ENCODE measurements at regions not wholly inside any gene's neighbourhood (a gene's known extent, or its start where the extent isn't known, plus 50 kb on each side); places are given as distances from the start of the nearest gene placed in this dataset.

DNA sequence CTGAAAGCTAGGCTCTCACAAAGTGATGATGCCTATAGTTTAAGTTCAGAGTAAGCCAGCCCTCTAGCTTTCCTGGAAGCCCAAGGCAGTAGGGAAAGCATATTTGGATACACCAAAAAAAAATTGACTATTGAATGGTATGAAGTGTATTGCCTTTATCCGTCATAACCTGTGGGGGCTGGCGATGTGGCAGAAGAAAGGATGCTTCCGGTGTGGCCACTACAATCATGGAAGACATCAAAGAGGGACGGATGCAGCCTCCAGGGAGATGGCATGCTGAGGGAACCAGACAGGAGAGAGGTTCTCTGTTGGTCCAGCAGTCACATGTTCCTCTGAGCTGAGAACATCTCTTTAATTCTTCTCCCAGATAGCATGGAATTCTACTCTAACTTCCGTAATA lies 170.3 kb downstream of the TMEM18 start:
- no peak overlapping the region for H3K4me3 Mint-ChIP-seq
- H3K27me3 Mint-ChIP-seq (ENCODE audit: low read depth), result no peaks in the 10 kb centered on the region
- peaks cover 4% of the 10 kb centered on the region for H3K9me3 Mint-ChIP-seq
- H3K36me3 Mint-ChIP-seq (ENCODE audit: low read depth), result no peaks in the 10 kb centered on the region
- H3K27ac Mint-ChIP-seq, result peak overlapping the region in 2 of 3 experiments; percentile 76 to 95
- TF ChIP-seq, protein P1, sequence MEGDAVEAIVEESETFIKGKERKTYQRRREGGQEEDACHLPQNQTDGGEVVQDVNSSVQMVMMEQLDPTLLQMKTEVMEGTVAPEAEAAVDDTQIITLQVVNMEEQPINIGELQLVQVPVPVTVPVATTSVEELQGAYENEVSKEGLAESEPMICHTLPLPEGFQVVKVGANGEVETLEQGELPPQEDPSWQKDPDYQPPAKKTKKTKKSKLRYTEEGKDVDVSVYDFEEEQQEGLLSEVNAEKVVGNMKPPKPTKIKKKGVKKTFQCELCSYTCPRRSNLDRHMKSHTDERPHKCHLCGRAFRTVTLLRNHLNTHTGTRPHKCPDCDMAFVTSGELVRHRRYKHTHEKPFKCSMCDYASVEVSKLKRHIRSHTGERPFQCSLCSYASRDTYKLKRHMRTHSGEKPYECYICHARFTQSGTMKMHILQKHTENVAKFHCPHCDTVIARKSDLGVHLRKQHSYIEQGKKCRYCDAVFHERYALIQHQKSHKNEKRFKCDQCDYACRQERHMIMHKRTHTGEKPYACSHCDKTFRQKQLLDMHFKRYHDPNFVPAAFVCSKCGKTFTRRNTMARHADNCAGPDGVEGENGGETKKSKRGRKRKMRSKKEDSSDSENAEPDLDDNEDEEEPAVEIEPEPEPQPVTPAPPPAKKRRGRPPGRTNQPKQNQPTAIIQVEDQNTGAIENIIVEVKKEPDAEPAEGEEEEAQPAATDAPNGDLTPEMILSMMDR (IDR thresholded peaks at IDR 0.05; ENCODE audit: unreplicated experiment in 3 of 3), result no peak
- peaks cover 17% of the 10 kb centered on the region for H3K4me1 Mint-ChIP-seq

DNA sequence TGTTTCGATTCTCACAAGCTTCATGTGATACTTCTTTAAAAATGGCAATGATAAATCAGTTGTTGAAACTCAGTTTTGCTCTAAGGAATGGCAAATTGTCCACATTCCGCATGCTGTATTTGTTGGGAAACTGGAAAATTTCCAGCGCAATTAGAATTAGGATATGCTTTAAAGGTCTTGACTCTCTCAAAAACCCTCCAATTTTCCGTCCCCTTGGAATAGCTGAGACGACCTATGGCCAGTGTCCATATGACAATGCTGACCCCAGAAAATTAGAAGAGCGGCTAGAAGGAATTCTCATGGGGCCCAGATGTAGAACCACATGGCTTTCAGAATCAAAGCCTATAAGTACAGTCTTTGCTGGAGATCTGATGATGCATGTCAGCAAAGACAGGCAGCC lies 170.8 kb downstream of the TMEM18 start:
- peak overlapping the region; percentile 24 to 95 (median 76) for H3K27ac Mint-ChIP-seq
- no peaks in the 10 kb centered on the region for H3K36me3 Mint-ChIP-seq (ENCODE audit: low read depth)
- TF ChIP-seq, protein P1 (IDR thresholded peaks at IDR 0.05; ENCODE audit: unreplicated experiment in 3 of 3), result no peak
- H3K27me3 Mint-ChIP-seq (ENCODE audit: low read depth), result peaks cover under 1% of the 10 kb centered on the region
- H3K4me3 Mint-ChIP-seq, result no peak overlapping the region
- peaks cover 4% of the 10 kb centered on the region for H3K9me3 Mint-ChIP-seq
- peaks cover 17% of the 10 kb centered on the region for H3K4me1 Mint-ChIP-seq

DNA sequence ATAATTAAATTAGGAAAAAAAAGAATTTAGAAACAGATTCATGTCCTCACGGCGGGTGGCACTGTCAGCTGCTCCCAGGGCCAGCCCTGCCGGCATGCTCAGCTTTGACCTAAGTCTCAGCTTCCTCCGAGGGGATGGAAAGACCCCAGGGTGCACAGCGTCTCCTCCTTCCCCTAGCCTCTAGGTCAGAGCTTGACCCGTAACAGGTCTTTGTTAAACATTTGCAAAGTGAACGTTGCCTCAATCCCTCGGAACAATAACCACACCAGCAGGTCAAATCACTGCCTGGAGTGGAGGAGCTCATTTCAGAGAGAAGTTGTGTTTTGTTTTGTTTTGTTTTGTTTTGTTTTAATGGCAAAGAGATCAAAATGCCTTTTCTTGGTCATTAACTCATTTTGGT lies 171.3 kb downstream of the TMEM18 start:
- H3K4me1 Mint-ChIP-seq, result peaks cover 17% of the 10 kb centered on the region
- TF ChIP-seq, protein P1 (IDR thresholded peaks at IDR 0.05; ENCODE audit: unreplicated experiment in 3 of 3), result no peak
- no peaks in the 10 kb centered on the region for H3K36me3 Mint-ChIP-seq (ENCODE audit: low read depth)
- H3K4me3 Mint-ChIP-seq, result no peak overlapping the region
- peaks cover 4% of the 10 kb centered on the region for H3K9me3 Mint-ChIP-seq
- peak overlapping the region; percentile 24 to 95 (median 76) for H3K27ac Mint-ChIP-seq
- peaks cover 5% of the 10 kb centered on the region for H3K27me3 Mint-ChIP-seq (ENCODE audit: low read depth)

DNA sequence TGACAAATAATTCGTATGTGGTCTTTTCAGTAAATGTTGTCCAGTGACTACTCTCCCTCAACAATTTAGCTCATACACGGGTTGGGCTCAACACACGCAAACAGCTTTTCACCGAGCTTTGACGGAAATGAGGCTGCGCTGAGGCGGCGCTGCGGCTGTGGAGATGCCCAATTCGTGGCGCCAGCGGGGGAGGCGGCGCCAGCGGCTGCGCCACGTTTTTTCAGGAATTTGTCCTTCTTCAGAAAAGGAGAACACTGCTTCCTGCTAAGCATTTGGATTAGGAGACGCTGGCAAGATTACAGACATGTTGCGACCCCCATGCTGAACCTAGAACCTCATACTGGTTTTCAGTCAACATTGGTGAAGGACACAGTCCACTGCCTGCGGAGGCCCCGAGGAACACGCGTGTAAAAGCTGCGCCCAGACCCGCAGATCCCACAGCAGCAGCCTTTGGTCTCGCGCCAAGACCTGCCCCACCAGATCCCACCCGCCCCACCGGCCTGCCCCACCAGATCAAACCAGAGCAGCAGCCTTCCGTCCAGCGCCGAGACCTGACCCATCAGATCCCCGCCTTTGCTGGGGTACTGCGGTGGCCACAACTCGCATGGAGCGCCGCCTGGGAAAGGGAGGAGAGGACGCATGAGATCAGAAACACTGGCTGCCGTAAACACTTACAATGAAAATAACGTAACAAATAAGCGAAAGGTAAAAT lies 173.8 kb downstream of the TMEM18 start:
- H3K27ac Mint-ChIP-seq, result no peak overlapping the region
- H3K27me3 Mint-ChIP-seq (ENCODE audit: low read depth), result peaks cover 14% of the 10 kb centered on the region
- H3K4me1 Mint-ChIP-seq, result peaks cover 17% of the 10 kb centered on the region
- no peaks in the 10 kb centered on the region for H3K36me3 Mint-ChIP-seq (ENCODE audit: low read depth)
- no peaks in the 10 kb centered on the region for H3K9me3 Mint-ChIP-seq
- TF ChIP-seq, protein P1 (IDR thresholded peaks at IDR 0.05; ENCODE audit: unreplicated experiment in 3 of 3), result no peak
- no peak overlapping the region for H3K4me3 Mint-ChIP-seq

DNA sequence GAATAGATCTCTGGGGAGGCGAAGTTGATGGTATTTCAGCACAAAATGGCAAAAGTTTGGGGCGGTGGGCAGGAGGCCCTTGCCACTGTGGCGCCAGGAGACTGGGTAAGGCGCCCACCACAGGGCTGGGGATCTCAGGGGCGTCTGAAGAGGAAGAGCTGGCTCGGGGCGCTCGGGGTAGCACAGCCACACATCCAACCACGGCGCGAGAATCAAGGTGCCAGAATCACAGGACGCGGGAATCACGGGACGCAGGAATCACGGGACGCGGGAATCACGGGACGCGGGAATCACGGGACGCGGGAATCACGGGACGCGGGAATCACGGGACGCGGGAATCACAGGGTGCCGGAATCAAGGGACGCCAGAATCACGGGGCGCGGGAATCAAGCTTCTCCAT lies 174.4 kb downstream of the TMEM18 start:
- TF ChIP-seq, protein P1 (IDR thresholded peaks at IDR 0.05; ENCODE audit: unreplicated experiment in 3 of 3), result no peak
- Mint-ChIP-seq H3K27me3 (ENCODE audit: low read depth) (peaks cover 14% of the 10 kb centered on the region), H3K9me3 (no peaks in the 10 kb centered on the region), H3K4me3 (no peak overlapping the region), H3K36me3 (ENCODE audit: low read depth) (no peaks in the 10 kb centered on the region), H3K27ac (no peak overlapping the region), H3K4me1 (peaks cover 18% of the 10 kb centered on the region)

DNA sequence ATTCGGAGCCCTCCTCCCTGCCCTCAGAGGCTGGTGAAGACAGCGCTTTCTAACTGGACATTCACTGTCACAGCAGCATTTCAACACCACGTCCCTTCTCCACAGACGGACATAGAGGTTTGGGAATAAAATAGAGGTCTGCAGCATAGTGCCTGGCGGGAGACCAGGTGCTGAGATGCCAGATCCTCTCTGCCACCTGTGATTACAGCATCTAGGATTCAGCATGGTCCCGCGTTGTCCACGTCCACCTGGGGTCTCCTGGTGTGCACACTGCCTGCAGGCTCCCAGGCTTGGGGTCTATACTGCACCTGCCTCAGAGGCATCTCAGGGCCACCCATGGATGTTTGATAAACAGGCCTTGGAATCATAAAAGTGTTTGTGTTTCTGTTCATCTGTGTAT lies 175.5 kb downstream of the TMEM18 start:
- H3K4me3 Mint-ChIP-seq, result no peak overlapping the region
- H3K27me3 Mint-ChIP-seq (ENCODE audit: low read depth), result peaks cover 14% of the 10 kb centered on the region
- H3K4me1 Mint-ChIP-seq, result peaks cover 18% of the 10 kb centered on the region
- H3K9me3 Mint-ChIP-seq, result no peaks in the 10 kb centered on the region
- no peak overlapping the region for H3K27ac Mint-ChIP-seq
- TF ChIP-seq, protein P1 (IDR thresholded peaks at IDR 0.05; ENCODE audit: unreplicated experiment in 3 of 3), result no peak
- H3K36me3 Mint-ChIP-seq (ENCODE audit: low read depth), result no peaks in the 10 kb centered on the region
